ENCODE measurements at regions not wholly inside any gene's neighbourhood (a gene's known extent, or its start where the extent isn't known, plus 50 kb on each side); places are given as distances from the start of the nearest gene placed in this dataset.
"Not testable (repeated sequence)": the region's sequence is repeated elsewhere in the genome, so short reads cannot be mapped to it uniquely, and the experiment has no call there.

GRCh38 chr7:131662301-131662873 lies 106.0 kb upstream of the PODXL start:
- TF ChIP-seq CTCF, EP300, POLR2A (IDR thresholded peaks at IDR 0.05): not testable (repeated sequence)
